ENCODE measurements at regions not wholly inside any gene's neighbourhood (a gene's known extent, or its start where the extent isn't known, plus 50 kb on each side); places are given as distances from the start of the nearest gene placed in this dataset.

- H2BK15ac ChIP-seq (ENCODE audit: low read length): no peak overlapping the region
- no peak overlapping the region for H2AK5ac ChIP-seq (ENCODE audit: low read depth, low read length)
- H3K36me3 ChIP-seq (ENCODE audit: control insufficient read depth in 2 of 4, insufficient read depth in 4 of 4, low read length in 3 of 4): no peaks in the 10 kb centered on the region
- no peak overlapping the region for H3K27ac ChIP-seq (ENCODE audit: low read depth, low read length)
- CTCF ChIA-PET (ENCODE audit: partially characterized antibody): interaction anchor here (0.9 kb wide), 1 partner anchor 9 kb away, joined by 3 read pairs; no protein-coding TSS in a partner anchor
- H3K79me2 ChIP-seq (ENCODE audit: control insufficient read depth in 1 of 2, insufficient read depth in 2 of 2, low read length in 2 of 2): no peaks in the 10 kb centered on the region
- H4K8ac ChIP-seq (ENCODE audit: extremely low read depth, insufficient read depth, low read length): no peak overlapping the region
- H2BK5ac ChIP-seq (ENCODE audit: low read depth, low read length): no peak overlapping the region
- H3K79me1 ChIP-seq (ENCODE audit: low read depth, low read length): no peaks in the 10 kb centered on the region
- no peak overlapping the region for H3K14ac ChIP-seq (ENCODE audit: insufficient read length)
- H2BK20ac ChIP-seq (ENCODE audit: low read length): no peak overlapping the region
- H2BK12ac ChIP-seq (ENCODE audit: low read depth, low read length): no peak overlapping the region
- DNase-seq (ENCODE audit: low read depth in 1 of 2, low spot score in 2 of 2) (no peak), FAIRE-seq (no peak)
- no peak overlapping the region for H2AFZ ChIP-seq (ENCODE audit: low read length)
- no peak overlapping the region for H4K91ac ChIP-seq (replicated peaks; ENCODE audit: insufficient read length, low read length)
- TF ChIP-seq POLR2AphosphoS5 (IDR thresholded peaks at IDR 0.05; ENCODE audit: low read depth, low read length) (no peak), SRF (IDR thresholded peaks at IDR 0.05; ENCODE audit: low read depth, low read length) (no peak), EP300 (IDR thresholded peaks at IDR 0.05; ENCODE audit: borderline replicate concordance in 1 of 2, low read depth in 2 of 2, low read length in 2 of 2) (no peak), MAFK (IDR thresholded peaks at IDR 0.05; ENCODE audit: low read depth, low read length) (no peak), PHF8 (conservative IDR thresholded peaks at IDR 0.05; ENCODE audit: low read depth, low read length) (no peak), TAF7 (optimal IDR thresholded peaks at IDR 0.05; ENCODE audit: borderline replicate concordance, low read depth, low read length) (no peak)
- no peak overlapping the region for H3K4me2 ChIP-seq (ENCODE audit: insufficient read depth in 1 of 2, low read depth in 2 of 2, low read length in 2 of 2)
- H3K56ac ChIP-seq (replicated peaks; ENCODE audit: insufficient read length, low read depth, low read length): no peak overlapping the region
- no peaks in the 10 kb centered on the region for H4K20me1 ChIP-seq (replicated peaks in 1 of 2; ENCODE audit: control insufficient read depth in 1 of 2, insufficient read depth in 2 of 2, low read length in 2 of 2)
- POLR2A ChIA-PET (ENCODE audit: partially characterized antibody): no interaction called here
- no peak overlapping the region for H3K18ac ChIP-seq (ENCODE audit: extremely low read depth, low read length)
- no peak overlapping the region for H3K4me3 ChIP-seq (ENCODE audit: extremely low read depth in 1 of 4, insufficient read depth in 2 of 4, low read depth in 3 of 4, low read length in 4 of 4)
- no peak overlapping the region for H3K23ac ChIP-seq (ENCODE audit: insufficient read length)
- no peak overlapping the region for H4K5ac ChIP-seq (ENCODE audit: insufficient read length, low read depth, low read length)
- no peak overlapping the region for H3K4ac ChIP-seq (replicated peaks; ENCODE audit: insufficient read length, low read depth, low read length)
- no peaks in the 10 kb centered on the region for H3K9me3 ChIP-seq (ENCODE audit: insufficient read depth in 2 of 2, low read depth in 1 of 2, low read length in 1 of 2)
- no peaks in the 10 kb centered on the region for H3K27me3 ChIP-seq (replicated peaks in 1 of 4; ENCODE audit: control insufficient read depth in 3 of 4, extremely low read depth in 1 of 4, insufficient read depth in 3 of 4, low read length in 3 of 4)
- no peak overlapping the region for H3K9ac ChIP-seq (replicated peaks in 1 of 4; ENCODE audit: extremely low read depth in 1 of 4, low read depth in 3 of 4, low read length in 3 of 4)
- H3K23me2 ChIP-seq (ENCODE audit: low read depth, low read length): no peaks in the 10 kb centered on the region; the same call in 1 of the 2 replicates
- no peak overlapping the region for H2BK120ac ChIP-seq (replicated peaks; ENCODE audit: low read depth, low read length)
- 90% methylated on average over 5 of the region's 5 CpGs; no CpG with 5 or more reads in 1 of the 2 experiments for WGBS, 2 experiments (ENCODE audit: extremely low coverage in 1 of 2, insufficient coverage in 1 of 2, insufficient read length in 1 of 2, insufficient replicate concordance in 2 of 2, low coverage in 1 of 2, low lambda C conversion rate in 2 of 2, missing lambda C conversion rate in 1 of 2)
- no peaks in the 10 kb centered on the region for H3K4me1 ChIP-seq (replicated peaks in 1 of 4; ENCODE audit: control insufficient read depth in 3 of 4, insufficient read depth in 4 of 4, low read length in 3 of 4)
These were observed 551.8 kb downstream of the CETN3 start for GRCh38 chr5:89857790-89858189.
